GM23338 (cell line): ENCODE measurements at regions not wholly inside any gene's neighbourhood (a gene's known extent, or its start where the extent isn't known, plus 50 kb on each side); places are given as distances from the start of the nearest gene placed in this dataset.

ENCODE experiments used
- ATAC-seq: fragments of 200-7000 bp; cut with Tn5 transposase; 3 replicates; pipeline ENCODE4 v1.9.1; 2020
- DNase-seq: peaks from one replicate; pipeline ENCODE4 v3.0.0-alpha.2; 2015; ENCODE audit warnings: low spot score
- H2AFZ ChIP-seq: fragments of 200-600 bp; sonication (generic); 2 replicates; pipeline ENCODE4 v1.8.0; 2016; ENCODE audit warnings: antibody characterized with exemption, mild to moderate bottlenecking, moderate library complexity
- H3F3A ChIP-seq: fragments of 200-600 bp; sonication (generic); replicated peaks from 2 replicates; pipeline ENCODE4 v1.8.0; 2017; ENCODE audit warnings: antibody characterized with exemption, mixed run types, low read depth
- H3K27ac ChIP-seq: fragments of 200-600 bp; sonication (generic); 2 replicates; pipeline ENCODE4 v1.6.1; 2016; ENCODE audit warnings: low read depth
- H3K27me3 ChIP-seq: fragments of 200-600 bp; sonication (generic); 2 replicates; pipeline ENCODE4 v1.8.0; 2016; ENCODE audit warnings: mild to moderate bottlenecking, mixed run types, moderate library complexity; ENCODE audit not compliant: insufficient read depth
- H3K36me3 ChIP-seq: fragments of 200-600 bp; sonication (generic); 2 replicates; pipeline ENCODE4 v1.8.0; 2016; ENCODE audit warnings: mild to moderate bottlenecking; ENCODE audit not compliant: insufficient read depth
- H3K4me1 ChIP-seq: fragments of 200-600 bp; sonication (generic); 2 replicates; pipeline ENCODE4 v1.8.0; 2016; ENCODE audit warnings: mild to moderate bottlenecking, moderate library complexity; ENCODE audit not compliant: insufficient read depth
- H3K4me2 ChIP-seq: fragments of 200-600 bp; sonication (generic); 2 replicates; pipeline ENCODE4 v1.7.1; 2017; ENCODE audit warnings: mixed run types
- H3K4me3 ChIP-seq: fragments of 200-600 bp; sonication (generic); 2 replicates; pipeline ENCODE4 v1.6.1; 2016; ENCODE audit warnings: mixed run types
- H3K79me2 ChIP-seq: fragments of 200-600 bp; sonication (generic); replicated peaks from 2 replicates; pipeline ENCODE4 v1.8.0; 2017; ENCODE audit warnings: mild to moderate bottlenecking; ENCODE audit not compliant: insufficient read depth
- H3K9me2 ChIP-seq: fragments of 200-600 bp; sonication (generic); 2 replicates; pipeline ENCODE4 v1.8.0; 2017; ENCODE audit not compliant: insufficient read depth
- H4K20me1 ChIP-seq: fragments of 200-600 bp; sonication (generic); replicated peaks from 2 replicates; pipeline ENCODE4 v1.8.0; 2017; ENCODE audit warnings: mild to moderate bottlenecking; ENCODE audit not compliant: insufficient read depth
- H3K27ac Mint-ChIP-seq: 2 replicates; pipeline ENCODE4 v1.8.0; 2020; ENCODE audit warnings: inconsistent platforms, mild to moderate bottlenecking, moderate library complexity, mixed read lengths
- H3K27me3 Mint-ChIP-seq: 3 replicates; pipeline ENCODE4 v1.8.0; 2022; ENCODE audit warnings: low read depth, mild to moderate bottlenecking, moderate library complexity, mixed read lengths, inconsistent platforms; ENCODE audit not compliant: insufficient read depth, poor library complexity
- H3K36me3 Mint-ChIP-seq: 3 replicates; pipeline ENCODE4 v1.8.0; 2021; ENCODE audit warnings: low read depth, mild to moderate bottlenecking, inconsistent platforms, moderate library complexity, mixed read lengths
- H3K4me1 Mint-ChIP-seq: 3 replicates; pipeline ENCODE4 v1.8.0; 2020; ENCODE audit warnings: mild to moderate bottlenecking, inconsistent platforms, mixed read lengths
- H3K4me3 Mint-ChIP-seq: 3 replicates; pipeline ENCODE4 v1.8.0; 2021; ENCODE audit warnings: moderate library complexity, mild to moderate bottlenecking, inconsistent platforms, mixed read lengths
- H3K9me3 Mint-ChIP-seq: 3 replicates; pipeline ENCODE4 v1.8.0; 2020; ENCODE audit warnings: moderate library complexity, mild to moderate bottlenecking, inconsistent platforms, mixed read lengths
- CREB1 ChIP-seq: fragments of 250-450 bp; sonication (Bioruptor Pico); IDR thresholded peaks from 2 replicates; pipeline ENCODE4 v1.5.0; 2020; ENCODE audit warnings: low read depth, mild to moderate bottlenecking, moderate library complexity
- ETS1 ChIP-seq: IDR thresholded peaks from 2 replicates; pipeline ENCODE4 v1.6.1; 2016; ENCODE audit warnings: antibody characterized with exemption
- EZH2 ChIP-seq: fragments of 200-600 bp; sonication (generic); IDR thresholded peaks from one replicate; pipeline ENCODE4 v1.8.0; 2017; ENCODE audit warnings: antibody characterized with exemption, mild to moderate bottlenecking, low read depth; ENCODE audit not compliant: unreplicated experiment
- EZH2phosphoT487 ChIP-seq: fragments of 200-600 bp; sonication (generic); IDR thresholded peaks from one replicate; pipeline ENCODE4 v1.8.1; 2018; ENCODE audit warnings: antibody characterized with exemption; ENCODE audit not compliant: unreplicated experiment
- JUNB ChIP-seq: IDR thresholded peaks from one replicate; pipeline ENCODE4 v1.6.1; 2016; ENCODE audit warnings: antibody characterized with exemption; ENCODE audit not compliant: unreplicated experiment
- NANOG ChIP-seq: IDR thresholded peaks from 2 replicates; pipeline ENCODE4 v1.6.1; 2016; ENCODE audit warnings: antibody characterized with exemption, borderline replicate concordance
- POLR2AphosphoS5 ChIP-seq: IDR thresholded peaks from 2 replicates; pipeline ENCODE4 v1.6.1; 2016; ENCODE audit warnings: antibody characterized with exemption, low read depth
- REST ChIP-seq: IDR thresholded peaks from one replicate; pipeline ENCODE4 v1.6.1; 2018; ENCODE audit warnings: antibody characterized with exemption; ENCODE audit not compliant: unreplicated experiment
- STAT1 ChIP-seq: IDR thresholded peaks from one replicate; pipeline ENCODE4 v1.6.1; 2016; ENCODE audit warnings: antibody characterized with exemption; ENCODE audit not compliant: unreplicated experiment
- ZNF114 ChIP-seq: fragments of 250-450 bp; sonication (Bioruptor Pico); IDR thresholded peaks from 2 replicates; pipeline ENCODE4 v1.5.0; 2020; ENCODE audit warnings: mild to moderate bottlenecking, moderate library complexity
- ZNF331 ChIP-seq: fragments of 250-450 bp; sonication (Bioruptor Pico); IDR thresholded peaks from 2 replicates; pipeline ENCODE4 v1.5.0; 2020; ENCODE audit warnings: low read depth, mild to moderate bottlenecking, moderate library complexity
- TF ChIP-seq, protein P1 (sequence below): fragments of 250-450 bp; sonication (Bioruptor Pico); IDR thresholded peaks from 2 replicates; pipeline ENCODE4 v1.5.0; 2020; ENCODE audit warnings: mild to moderate bottlenecking, moderate library complexity
- TF ChIP-seq, protein P2 (sequence below), 2 experiments: fragments of 200-600 bp in 1 of 2; sonication (generic) in 1 of 2; conservative IDR thresholded peaks; 2 replicates each; pipeline versions ENCODE4 v1.5.1 to v1.6.1; 2016 to 2017; ENCODE audit warnings: antibody characterized with exemption in 2 of 2, low read depth in 2 of 2, mild to moderate bottlenecking in 2 of 2, moderate library complexity in 1 of 2

GRCh38 chr11:29446132-29446531 lies 570.7 kb downstream of the KCNA4 start:
- H3K27ac Mint-ChIP-seq: no peak overlapping the region
- H3K27me3 Mint-ChIP-seq: peaks cover 3% of the 10 kb centered on the region
- Histone ChIP-seq H4K20me1 (no peaks in the 10 kb centered on the region), H3K79me2 (no peaks in the 10 kb centered on the region), H3K36me3 (no peaks in the 10 kb centered on the region), H3K4me1 (peaks cover 4% of the 10 kb centered on the region; the same call in 1 of the 2 replicates), H3K27me3 (no peaks in the 10 kb centered on the region), H3F3A (no peaks in the 10 kb centered on the region), H3K27ac (no peak overlapping the region), H3K9me2 (no peaks in the 10 kb centered on the region; the same call in 1 of the 2 replicates), H3K4me2 (no peak overlapping the region), H2AFZ (no peak overlapping the region), H3K4me3 (no peak overlapping the region)
- H3K36me3 Mint-ChIP-seq: no peaks in the 10 kb centered on the region
- TF ChIP-seq, protein P1, sequence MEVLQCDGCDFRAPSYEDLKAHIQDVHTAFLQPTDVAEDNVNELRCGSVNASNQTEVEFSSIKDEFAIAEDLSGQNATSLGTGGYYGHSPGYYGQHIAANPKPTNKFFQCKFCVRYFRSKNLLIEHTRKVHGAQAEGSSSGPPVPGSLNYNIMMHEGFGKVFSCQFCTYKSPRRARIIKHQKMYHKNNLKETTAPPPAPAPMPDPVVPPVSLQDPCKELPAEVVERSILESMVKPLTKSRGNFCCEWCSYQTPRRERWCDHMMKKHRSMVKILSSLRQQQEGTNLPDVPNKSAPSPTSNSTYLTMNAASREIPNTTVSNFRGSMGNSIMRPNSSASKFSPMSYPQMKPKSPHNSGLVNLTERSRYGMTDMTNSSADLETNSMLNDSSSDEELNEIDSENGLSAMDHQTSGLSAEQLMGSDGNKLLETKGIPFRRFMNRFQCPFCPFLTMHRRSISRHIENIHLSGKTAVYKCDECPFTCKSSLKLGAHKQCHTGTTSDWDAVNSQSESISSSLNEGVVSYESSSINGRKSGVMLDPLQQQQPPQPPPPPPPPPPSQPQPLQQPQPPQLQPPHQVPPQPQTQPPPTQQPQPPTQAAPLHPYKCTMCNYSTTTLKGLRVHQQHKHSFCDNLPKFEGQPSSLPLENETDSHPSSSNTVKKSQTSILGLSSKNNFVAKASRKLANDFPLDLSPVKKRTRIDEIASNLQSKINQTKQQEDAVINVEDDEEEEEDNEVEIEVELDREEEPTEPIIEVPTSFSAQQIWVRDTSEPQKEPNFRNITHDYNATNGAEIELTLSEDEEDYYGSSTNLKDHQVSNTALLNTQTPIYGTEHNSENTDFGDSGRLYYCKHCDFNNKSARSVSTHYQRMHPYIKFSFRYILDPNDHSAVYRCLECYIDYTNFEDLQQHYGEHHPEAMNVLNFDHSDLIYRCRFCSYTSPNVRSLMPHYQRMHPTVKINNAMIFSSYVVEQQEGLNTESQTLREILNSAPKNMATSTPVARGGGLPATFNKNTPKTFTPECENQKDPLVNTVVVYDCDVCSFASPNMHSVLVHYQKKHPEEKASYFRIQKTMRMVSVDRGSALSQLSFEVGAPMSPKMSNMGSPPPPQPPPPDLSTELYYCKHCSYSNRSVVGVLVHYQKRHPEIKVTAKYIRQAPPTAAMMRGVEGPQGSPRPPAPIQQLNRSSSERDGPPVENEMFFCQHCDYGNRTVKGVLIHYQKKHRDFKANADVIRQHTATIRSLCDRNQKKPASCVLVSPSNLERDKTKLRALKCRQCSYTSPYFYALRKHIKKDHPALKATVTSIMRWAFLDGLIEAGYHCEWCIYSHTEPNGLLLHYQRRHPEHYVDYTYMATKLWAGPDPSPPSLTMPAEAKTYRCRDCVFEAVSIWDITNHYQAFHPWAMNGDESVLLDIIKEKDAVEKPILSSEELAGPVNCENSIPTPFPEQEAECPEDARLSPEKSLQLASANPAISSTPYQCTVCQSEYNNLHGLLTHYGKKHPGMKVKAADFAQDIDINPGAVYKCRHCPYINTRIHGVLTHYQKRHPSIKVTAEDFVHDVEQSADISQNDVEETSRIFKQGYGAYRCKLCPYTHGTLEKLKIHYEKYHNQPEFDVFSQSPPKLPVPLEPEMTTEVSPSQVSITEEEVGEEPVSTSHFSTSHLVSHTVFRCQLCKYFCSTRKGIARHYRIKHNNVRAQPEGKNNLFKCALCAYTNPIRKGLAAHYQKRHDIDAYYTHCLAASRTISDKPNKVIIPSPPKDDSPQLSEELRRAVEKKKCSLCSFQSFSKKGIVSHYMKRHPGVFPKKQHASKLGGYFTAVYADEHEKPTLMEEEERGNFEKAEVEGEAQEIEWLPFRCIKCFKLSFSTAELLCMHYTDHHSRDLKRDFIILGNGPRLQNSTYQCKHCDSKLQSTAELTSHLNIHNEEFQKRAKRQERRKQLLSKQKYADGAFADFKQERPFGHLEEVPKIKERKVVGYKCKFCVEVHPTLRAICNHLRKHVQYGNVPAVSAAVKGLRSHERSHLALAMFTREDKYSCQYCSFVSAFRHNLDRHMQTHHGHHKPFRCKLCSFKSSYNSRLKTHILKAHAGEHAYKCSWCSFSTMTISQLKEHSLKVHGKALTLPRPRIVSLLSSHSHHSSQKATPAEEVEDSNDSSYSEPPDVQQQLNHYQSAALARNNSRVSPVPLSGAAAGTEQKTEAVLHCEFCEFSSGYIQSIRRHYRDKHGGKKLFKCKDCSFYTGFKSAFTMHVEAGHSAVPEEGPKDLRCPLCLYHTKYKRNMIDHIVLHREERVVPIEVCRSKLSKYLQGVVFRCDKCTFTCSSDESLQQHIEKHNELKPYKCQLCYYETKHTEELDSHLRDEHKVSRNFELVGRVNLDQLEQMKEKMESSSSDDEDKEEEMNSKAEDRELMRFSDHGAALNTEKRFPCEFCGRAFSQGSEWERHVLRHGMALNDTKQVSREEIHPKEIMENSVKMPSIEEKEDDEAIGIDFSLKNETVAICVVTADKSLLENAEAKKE (CRISPR knock-in tag): no peak
- TF ChIP-seq REST: no peak
- TF ChIP-seq, protein P2, sequence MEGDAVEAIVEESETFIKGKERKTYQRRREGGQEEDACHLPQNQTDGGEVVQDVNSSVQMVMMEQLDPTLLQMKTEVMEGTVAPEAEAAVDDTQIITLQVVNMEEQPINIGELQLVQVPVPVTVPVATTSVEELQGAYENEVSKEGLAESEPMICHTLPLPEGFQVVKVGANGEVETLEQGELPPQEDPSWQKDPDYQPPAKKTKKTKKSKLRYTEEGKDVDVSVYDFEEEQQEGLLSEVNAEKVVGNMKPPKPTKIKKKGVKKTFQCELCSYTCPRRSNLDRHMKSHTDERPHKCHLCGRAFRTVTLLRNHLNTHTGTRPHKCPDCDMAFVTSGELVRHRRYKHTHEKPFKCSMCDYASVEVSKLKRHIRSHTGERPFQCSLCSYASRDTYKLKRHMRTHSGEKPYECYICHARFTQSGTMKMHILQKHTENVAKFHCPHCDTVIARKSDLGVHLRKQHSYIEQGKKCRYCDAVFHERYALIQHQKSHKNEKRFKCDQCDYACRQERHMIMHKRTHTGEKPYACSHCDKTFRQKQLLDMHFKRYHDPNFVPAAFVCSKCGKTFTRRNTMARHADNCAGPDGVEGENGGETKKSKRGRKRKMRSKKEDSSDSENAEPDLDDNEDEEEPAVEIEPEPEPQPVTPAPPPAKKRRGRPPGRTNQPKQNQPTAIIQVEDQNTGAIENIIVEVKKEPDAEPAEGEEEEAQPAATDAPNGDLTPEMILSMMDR (conservative IDR thresholded peaks at IDR 0.05; ENCODE audit: low read depth in 2 of 2): no peak
- no peak for TF ChIP-seq ZNF114 (CRISPR knock-in tag)
- TF ChIP-seq EZH2: no peak
- TF ChIP-seq NANOG: no peak
- no peak for TF ChIP-seq ZNF331 (CRISPR knock-in tag)
- TF ChIP-seq JUNB: no peak
- no peak for TF ChIP-seq POLR2AphosphoS5
- TF ChIP-seq ETS1: no peak
- no peak for TF ChIP-seq CREB1
- TF ChIP-seq STAT1: no peak
- TF ChIP-seq EZH2phosphoT487: no peak
- peaks cover 3% of the 10 kb centered on the region; the same call in 2 of the 3 replicates for H3K4me1 Mint-ChIP-seq
- H3K4me3 Mint-ChIP-seq: no peak overlapping the region
- ATAC-seq (no peak), DNase-seq (no peak)
- no peaks in the 10 kb centered on the region for H3K9me3 Mint-ChIP-seq
